HG03064 (cell line): ENCODE measurements at regions not wholly inside any gene's neighbourhood (a gene's known extent, or its start where the extent isn't known, plus 50 kb on each side); places are given as distances from the start of the nearest gene placed in this dataset.
"Not testable (repeated sequence)": the region's sequence is repeated elsewhere in the genome, so short reads cannot be mapped to it uniquely, and the experiment has no call there.

Experiments used
- ATAC-seq: cut with Tn5 transposase; IDR thresholded peaks from one replicate; pipeline ENCODE4 v1.9.1; 2021; ENCODE audit warnings: low read depth; ENCODE audit not compliant: unreplicated experiment

DNA sequence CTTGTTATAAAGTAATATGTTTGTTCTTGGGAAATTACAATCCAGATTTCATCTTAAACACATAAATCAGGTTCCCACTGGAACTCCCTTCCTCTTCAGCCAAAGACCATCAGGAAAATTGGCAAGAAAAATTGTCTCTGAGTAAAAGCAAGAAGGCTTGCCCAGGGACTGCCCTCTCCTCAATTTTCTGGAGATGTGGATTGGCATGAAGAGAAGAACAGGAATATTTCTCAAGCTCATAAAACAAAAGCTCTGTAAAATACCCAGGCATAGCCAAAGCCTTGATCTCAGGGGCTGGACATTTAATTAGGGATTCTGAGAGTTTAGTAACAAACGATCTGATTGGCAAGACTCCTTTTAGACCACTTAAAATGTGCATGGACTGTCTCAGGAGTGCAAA is 223.4 kb downstream of the ZNF608 start:
- ATAC-seq: no peak

DNA sequence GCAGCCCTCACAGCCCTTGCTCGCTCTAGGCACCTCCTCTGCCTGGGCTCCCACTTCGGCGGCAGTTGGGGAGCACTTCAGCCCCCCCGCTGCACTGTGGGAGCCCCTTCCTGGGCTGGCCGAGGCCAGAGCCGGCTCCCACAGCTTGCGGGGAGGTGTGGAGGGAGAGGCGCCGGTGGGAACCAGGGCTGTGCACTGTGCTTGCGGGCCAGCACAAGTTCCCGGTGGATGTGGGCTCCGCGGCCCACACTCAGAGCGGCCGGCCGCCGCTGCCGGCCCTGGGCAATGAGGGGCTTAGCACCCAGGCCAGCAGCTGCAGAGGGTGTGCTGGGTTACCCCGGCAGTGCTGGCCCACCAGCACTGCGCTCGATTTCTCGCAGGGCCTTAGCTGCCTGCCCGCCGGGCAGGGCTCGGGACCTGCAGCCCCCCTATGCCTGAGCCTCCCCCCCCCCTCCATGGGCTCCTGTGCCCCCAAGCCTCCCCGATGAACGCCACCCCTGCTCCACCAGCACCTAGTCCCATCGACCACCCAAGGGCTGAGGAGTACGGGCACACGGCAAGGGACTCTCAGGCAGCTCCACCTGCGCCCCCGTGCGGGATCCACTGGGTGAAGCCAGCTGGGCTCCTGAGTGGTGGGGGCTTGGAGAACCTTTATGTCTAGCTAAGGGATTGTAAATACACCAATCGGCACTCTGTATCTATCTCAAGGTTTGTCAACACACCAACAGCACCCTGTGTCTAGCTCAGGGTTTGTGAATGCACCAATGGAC is 224.8 kb downstream of the ZNF608 start:
- ATAC-seq: no peak

DNA sequence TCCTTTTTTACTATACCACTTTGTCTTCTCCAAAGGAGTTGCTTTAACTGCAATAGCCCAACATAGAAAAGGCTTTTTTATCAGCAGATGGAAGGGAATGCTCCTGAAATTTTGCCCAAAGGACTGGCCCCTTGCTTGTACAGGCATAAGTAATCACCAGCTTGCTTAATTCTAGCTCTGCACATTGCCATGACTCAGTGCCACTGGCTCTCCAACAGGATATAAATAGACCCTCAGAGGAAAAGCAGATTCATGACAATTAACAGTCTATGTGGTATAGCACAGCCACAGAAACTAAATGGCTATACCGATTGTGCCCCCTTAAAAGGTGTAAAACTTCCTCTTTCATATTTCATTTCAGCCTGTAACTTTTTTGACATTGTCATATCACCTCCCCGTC is 227.0 kb downstream of the ZNF608 start:
- peak; percentile 95 for ATAC-seq

DNA sequence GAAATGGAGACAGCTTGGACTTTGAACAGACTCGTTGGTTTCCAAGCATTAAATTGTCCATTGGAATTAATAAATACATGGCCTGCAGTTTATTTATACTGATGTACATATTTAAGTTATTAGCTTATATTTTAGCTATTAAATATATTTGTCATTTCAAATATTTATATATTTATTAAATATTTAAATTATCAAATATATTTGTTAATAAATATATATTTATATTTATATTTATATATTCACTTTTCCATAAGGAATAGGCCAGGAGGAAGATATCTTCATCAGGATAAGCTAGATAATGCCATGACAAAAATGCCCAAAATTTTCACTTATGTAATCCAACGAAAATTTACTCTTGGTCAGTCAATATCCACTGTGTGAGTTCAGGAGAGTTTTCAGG is 229.9 kb downstream of the ZNF608 start:
- no peak for ATAC-seq

DNA sequence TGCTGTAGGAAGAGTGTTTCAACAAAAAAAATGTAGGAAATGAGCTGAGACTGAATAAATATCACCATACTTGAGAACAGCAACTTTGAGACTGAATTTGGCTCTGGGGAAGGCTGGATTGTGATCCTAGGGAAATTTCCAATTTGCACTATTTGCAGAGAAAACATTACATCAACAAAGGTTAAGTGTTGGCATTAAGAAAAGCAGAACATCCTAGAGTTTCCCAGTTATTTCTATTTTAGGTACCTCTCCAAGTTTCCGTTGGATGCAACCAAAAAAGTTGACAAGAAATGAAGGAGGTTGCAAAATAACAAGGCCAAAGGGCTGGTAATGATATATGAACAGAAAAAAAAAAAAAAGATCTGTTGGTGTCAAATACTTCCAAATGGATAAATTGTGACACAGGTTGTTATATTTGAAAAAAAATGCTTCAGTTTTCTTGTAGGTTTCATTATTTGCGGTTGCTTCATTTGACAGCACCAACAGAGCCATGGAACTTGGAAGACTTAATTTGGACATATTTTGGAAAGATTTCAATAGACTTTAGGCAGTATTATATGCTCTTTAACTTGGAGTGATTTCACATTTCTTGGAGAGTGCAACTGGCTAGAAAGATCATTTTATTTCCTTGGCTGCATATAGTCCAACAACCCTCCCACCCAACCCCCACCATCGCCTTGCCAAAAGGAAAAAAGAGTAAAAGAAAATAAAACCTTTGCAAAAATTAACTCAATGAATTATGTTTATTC is 230.8 kb downstream of the ZNF608 start:
- no peak for ATAC-seq

DNA sequence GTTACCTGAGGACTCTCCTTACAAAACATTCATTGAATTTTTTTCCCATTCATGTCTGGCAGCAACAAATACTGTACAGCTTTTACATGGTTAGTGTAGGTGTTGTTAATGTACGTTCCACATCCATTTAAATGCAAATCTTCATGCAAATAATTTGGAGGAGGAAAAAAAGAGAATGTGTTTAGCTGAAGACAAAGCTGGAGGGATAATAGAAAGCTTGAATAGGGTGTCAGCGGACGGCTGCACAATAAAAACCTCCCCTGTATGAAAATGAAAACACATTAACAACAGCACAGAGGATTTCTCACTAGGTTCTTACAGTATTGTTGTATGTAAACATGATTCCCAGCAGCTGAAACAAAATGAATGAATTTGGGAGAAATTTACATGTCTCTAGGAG is 231.5 kb downstream of the ZNF608 start:
- ATAC-seq: no peak

DNA sequence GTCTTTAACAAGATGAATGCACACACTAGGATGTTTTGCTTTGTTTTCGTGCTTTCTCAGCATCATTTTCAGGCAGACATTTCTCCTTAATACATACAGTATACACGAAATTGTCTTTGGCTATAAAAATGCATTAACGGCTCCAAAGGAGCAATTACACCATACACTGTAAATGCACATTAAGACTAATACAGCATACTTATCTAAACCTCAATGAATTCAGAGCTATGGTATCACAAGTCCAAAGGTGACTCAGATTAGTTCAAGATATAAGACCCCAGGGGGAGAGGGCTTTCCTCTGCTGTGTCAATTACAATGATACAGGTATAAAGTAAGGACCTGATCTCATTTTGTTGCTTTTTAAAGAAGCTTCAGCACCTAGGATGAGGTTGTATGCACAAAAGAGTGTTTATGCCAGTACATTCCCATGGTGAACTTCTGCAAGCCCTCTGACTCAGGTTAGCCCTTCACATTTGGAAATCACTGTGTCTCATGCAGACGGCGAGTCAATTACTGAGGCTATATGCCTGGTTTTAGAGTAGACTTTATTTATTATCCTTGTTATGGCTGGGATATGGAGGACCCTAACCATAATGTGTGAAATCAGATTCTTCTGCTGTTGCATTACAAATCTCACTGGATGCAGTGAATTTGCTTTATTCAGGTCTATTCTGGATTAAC is 233.3 kb downstream of the ZNF608 start:
- no peak for ATAC-seq

DNA sequence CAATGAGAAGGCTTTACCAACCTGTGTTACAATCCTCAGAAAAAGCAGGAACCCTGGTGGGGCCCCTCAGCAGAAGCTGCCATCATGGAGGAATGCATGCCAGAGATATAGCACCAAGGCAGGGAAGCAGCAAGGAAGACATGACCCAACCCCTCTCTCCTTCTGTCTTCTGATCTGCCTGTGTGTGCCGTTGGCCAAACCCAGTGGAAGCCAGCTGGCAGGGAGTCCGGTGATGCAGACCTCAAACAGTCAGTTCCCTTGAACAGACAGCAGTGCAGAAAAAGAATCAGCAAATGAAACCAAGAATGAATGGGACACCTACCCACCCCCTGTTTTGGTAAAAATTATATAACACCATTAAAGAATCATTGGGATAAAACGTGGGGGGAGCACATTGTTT is 234.2 kb downstream of the ZNF608 start:
- ATAC-seq: no peak

DNA sequence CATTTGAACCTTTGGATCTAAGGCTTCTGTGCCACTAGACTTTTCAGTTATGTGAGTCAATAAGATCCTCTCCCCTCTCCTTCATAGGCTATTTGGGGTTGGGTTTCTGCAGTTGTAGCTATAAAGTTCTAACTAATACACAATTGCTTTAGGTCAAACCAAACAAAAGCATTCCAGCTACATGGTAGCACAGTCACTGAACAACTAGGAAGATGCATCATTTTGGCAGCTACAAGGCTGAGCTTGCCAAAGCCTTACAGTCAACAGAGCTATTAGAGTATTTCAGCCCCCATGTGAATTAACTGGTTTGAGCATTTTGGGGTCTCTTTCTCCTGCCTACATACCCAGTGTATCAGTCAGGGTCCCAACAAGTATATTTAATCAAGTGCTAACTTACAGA is 234.6 kb downstream of the ZNF608 start:
- no peak for ATAC-seq

DNA sequence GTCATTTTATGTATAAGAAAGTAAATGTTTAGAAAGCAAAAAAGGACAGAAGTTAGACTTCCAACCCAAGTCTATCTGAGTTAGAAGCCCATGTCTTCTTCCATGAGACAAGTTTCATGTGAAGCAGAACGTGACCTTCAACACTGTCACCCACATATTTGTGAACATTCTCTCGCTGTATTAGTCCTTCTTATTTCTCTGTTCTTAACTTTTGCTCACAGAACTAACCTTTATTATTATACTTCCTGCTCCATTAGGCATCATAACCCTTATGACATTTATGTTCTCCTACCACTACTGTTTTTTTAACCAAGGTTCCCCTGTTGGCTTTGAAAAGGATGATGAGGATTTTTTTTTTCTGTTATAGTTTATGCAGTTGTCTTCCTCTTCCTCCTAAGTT is 238.8 kb downstream of the ZNF608 start:
- no peak for ATAC-seq

DNA sequence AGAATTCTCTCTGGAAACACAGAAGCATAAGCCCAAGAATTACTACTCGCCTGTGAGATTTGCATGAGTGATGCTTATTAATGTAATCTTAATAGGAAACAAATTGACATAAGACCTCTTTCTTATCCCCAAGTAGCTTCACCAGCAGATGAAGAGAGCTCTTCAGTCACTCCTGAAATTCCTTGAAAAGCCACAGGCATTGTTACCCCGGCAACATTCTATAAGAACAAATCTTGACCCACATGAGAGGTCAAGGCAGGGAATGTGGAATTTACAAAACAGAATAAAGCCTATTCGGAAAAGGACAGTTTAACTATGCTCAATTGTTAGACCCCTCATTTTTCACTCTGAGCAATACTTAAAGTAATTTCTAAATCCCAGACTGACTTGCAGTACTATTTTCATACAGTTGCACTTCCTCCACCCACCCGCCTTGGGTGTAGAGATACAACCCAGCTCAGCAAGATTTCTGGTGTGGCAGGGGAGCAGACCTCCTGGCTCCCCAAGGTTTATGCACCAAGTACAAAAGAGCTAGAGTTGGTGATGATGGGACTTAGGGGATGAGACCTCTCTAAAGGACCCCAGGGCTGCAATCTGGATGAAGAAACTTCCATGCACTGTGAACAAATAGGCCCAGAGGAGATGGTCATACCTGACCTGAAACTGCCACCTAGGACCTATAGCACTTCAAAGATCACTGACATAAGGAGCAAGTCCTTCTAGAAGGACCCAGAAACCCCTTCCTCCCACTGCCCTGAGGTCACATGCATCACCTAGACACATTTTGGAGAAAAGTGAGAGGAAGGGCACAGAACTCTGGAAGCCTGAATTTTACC is 242.1 kb downstream of the ZNF608 start:
- ATAC-seq: peak; percentile 98

DNA sequence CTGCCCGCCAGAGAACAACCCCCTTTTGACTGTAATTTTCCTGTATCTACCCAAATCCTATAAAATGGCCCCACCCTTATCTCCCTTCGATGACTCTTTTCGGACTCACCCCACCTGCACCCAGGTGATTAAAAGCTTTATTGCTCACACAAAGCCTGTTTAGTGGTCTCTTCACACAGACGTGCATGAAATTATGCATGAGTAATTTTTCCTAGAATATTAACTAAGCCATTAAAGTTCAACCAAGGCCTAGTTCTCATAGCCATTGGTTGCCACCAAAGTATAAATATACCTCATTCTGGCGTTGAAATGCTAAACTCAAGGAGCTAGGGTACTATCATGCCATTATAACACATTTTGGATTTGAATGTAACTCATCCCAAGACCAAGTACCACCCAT is 243.9 kb downstream of the ZNF608 start:
- ATAC-seq: no peak

DNA sequence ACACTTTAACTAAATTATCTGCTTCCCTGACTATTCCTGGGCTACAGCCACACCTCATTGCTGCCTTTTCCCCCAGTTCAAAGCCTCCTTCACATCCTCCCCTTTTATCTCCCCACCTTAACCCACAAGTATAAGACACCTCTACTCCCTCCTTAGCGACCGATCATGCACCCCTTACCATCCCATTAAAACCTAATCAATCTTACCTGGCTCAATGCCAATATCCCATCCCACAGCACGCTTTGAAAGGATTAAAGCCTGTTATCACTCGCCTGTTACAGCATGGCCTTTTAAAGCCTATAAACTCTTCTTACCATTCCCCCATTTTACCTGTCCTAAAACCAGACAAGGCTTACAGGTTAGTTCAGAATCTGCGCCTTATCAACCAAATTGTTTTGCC is 246.6 kb downstream of the ZNF608 start:
- not testable (repeated sequence) for ATAC-seq

DNA sequence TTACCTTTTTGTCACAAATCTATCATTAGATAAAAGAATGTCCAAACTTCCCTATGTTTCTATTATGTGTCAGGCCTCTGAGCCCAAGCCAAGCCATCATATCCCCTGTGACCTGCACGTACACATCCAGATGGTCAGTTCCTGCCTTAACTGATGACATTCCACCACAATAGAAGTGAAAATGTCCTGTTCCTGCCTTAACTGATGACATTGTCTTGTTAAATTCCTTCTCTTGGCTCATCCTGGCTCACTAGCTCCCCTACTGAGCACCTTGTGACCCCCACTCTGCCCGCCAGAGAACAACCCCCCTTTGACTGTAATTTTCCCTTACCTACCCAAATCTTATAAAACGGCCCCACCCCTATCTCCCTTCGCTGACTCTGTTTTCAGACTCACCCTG is 249.5 kb downstream of the ZNF608 start:
- not testable (repeated sequence) for ATAC-seq

DNA sequence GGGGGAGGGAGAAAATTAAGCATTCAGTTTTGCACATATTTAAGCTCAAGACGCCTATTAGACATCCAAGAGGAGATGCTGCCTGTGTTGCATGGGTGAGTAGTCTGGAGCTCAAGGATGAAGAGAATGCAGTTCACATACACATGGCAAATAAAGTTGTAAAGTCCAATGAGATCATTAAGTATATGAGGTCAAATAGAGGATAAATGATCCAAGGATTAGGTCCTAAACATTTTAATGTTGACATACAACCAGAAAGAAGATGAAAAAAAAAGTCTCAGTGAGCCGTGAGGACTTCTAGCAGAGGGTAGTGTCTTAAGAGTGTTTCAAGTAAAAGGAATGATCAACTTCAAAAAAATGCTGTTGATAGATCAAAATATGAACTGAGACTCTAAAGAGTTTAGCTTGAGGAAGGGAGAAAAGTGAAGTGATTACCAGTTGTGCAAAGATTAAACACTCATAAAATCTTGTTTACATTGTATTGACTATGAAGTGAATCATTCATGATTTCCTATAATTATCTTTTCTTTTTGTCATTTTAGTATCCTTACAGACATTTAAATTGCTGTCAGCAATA is 251.8 kb downstream of the ZNF608 start:
- no peak for ATAC-seq

DNA sequence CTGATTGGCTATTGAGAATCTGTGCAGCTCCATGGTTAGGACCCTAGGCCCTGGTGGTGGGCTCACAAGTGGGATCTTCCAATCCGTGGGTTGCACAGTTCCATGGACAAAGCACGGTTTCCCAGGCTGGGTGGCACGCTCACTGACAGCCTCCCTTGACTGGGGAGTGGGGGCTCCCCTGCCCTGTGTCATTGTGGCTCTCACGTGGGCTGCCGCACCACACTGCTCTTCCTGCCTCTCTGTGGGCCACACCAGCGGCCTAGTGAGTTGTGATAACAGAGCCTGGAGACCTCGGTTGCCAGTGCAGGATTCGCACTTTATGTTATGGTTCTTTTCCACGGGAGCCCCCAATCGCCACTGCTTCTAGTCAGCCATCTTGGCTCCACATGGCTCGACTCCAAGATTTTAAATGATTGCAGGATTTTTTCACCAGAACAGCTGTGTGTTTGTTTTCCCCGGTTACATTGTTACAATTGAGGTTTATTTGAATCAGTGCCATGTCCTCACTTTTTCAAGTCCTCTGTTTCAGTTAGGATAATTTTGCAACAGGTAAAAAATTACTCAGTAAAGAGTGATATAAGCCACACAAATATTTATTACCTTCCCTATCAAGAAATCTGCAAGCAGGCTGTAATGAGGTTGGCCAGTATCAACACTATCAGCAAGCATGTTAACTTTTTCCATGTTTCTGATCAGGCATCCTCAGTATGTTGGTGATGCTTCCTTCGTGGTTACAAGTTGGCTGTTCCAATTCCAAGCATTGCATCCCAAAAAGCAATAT is 253.8 kb downstream of the ZNF608 start:
- no peak for ATAC-seq

DNA sequence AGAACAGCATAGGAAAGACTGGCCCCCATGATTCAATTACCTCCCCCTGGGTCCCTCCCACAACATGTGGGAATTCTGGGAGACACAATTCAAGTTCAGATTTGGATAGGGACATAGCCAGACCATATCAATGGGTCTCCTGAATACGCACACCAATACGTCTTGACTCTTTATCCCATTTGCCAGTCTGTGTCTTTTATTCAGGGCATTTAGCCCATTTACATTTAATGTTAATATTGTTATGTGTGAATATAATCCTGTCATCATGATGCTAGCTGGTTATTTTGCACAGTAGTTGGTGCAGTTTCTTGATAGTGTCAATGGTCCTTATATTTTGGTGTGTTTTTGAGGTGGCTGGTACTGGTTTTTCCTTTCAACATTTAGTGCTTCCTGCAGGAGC is 256.1 kb downstream of the ZNF608 start:
- not testable (repeated sequence) for ATAC-seq

DNA sequence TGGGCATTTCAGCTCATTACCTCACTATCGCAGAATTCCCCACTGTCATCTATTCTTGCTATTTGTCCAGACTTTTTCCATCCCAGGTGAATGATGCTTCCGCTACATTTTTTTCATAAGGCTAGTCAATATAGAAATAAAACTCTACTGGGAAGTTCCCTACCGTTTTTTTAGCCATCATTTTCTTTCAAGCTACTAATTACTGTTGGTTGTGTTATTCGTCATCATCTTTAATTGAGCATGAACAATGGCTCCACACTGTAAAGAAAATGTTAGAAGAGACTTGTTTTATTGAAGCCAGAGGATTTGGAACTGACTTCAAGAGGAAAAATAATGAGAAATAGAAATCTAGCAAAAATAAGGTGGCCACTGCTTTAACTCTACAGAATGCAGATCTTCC is 265.0 kb downstream of the ZNF608 start:
- no peak for ATAC-seq

DNA sequence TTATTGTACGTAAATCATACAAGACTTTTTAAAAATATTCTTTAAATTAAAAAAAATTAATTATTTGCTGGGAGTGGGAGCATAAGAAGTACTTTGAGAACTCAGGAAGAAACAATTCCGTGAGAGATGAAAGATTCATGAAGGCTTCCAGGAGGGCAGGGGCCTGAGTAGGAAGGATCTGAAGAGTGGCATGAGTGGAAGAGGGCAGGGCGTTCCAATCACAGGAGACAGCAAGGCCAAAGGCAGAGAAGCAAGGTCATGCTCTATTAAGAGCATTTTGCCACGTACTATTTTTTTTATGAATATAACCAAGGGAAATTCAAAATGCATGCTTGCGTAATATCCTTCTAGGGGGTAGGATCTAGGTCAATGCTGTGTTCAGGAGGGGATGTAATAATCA is 265.5 kb downstream of the ZNF608 start:
- no peak for ATAC-seq

DNA sequence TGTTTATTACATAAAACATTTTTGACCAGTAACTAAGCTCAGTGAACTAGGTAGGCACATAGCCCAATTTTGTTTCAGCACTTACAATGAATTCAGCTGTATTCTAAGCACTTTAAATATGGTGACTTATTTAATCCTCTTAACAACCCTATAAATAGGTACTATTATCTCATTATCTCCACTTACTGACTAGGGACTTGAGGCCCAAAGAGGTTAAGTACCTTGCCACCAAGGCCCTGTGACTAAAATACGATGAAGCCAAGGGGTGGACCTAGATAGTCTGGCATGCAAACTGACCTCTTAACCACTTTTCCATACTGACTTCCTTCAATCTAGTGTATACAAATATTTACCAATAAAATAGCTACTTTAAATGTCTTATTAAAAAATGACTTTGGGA is 266.4 kb downstream of the ZNF608 start:
- ATAC-seq: no peak
